ENCODE measurements at regions not wholly inside any gene's neighbourhood (a gene's known extent, or its start where the extent isn't known, plus 50 kb on each side); places are given as distances from the start of the nearest gene placed in this dataset.

GRCh38 chr15:95857124-95857757 is 473.3 kb upstream of the NR2F2 start:
- DNase-seq (ENCODE audit: low read depth in 2 of 2), result no peak

GRCh38 chr15:95857758-95858157 is 472.7 kb upstream of the NR2F2 start:
- DNase-seq (ENCODE audit: low read depth in 2 of 2), result no peak

GRCh38 chr15:95860406-95860805 is 470.1 kb upstream of the NR2F2 start:
- DNase-seq (ENCODE audit: low read depth in 2 of 2), result no peak

- no peak for DNase-seq (ENCODE audit: low read depth in 2 of 2)
These were observed 466.0 kb upstream of the NR2F2 start for GRCh38 chr15:95864467-95864886.

- no peak for DNase-seq (ENCODE audit: low read depth in 2 of 2)
These were observed 465.2 kb upstream of the NR2F2 start for GRCh38 chr15:95865330-95865739.

GRCh38 chr15:95866711-95867440 is 463.6 kb upstream of the NR2F2 start:
- DNase-seq (ENCODE audit: low read depth in 2 of 2), result no peak

GRCh38 chr15:95868450-95868849 is 462.1 kb upstream of the NR2F2 start:
- DNase-seq (ENCODE audit: low read depth in 2 of 2), result no peak

GRCh38 chr15:95868970-95869369 is 461.5 kb upstream of the NR2F2 start:
- DNase-seq (ENCODE audit: low read depth in 2 of 2), result no peak

- DNase-seq (ENCODE audit: low read depth in 2 of 2), result no peak
These were observed 460.6 kb upstream of the NR2F2 start for GRCh38 chr15:95869920-95870319.

- no peak for DNase-seq (ENCODE audit: low read depth in 2 of 2)
These were observed 458.1 kb upstream of the NR2F2 start for GRCh38 chr15:95872366-95872771.

GRCh38 chr15:95874637-95875036 is 455.9 kb upstream of the NR2F2 start:
- no peak for DNase-seq (ENCODE audit: low read depth in 2 of 2)

- DNase-seq (ENCODE audit: low read depth in 2 of 2), result no peak
These were observed 455.3 kb upstream of the NR2F2 start for GRCh38 chr15:95875121-95875643.

GRCh38 chr15:95880031-95880570 is 450.4 kb upstream of the NR2F2 start:
- DNase-seq (ENCODE audit: low read depth in 2 of 2), result no peak

- no peak for DNase-seq (ENCODE audit: low read depth in 2 of 2)
These were observed 449.9 kb upstream of the NR2F2 start for GRCh38 chr15:95880630-95881029.

GRCh38 chr15:95883064-95883463 is 447.4 kb upstream of the NR2F2 start:
- no peak for DNase-seq (ENCODE audit: low read depth in 2 of 2)

- DNase-seq (ENCODE audit: low read depth in 2 of 2), result no peak
These were observed 446.2 kb upstream of the NR2F2 start for GRCh38 chr15:95884276-95884675.

- DNase-seq (ENCODE audit: low read depth in 2 of 2), result no peak
These were observed 442.7 kb upstream of the NR2F2 start for GRCh38 chr15:95887666-95888390.

- no peak for DNase-seq (ENCODE audit: low read depth in 2 of 2)
These were observed 441.7 kb upstream of the NR2F2 start for GRCh38 chr15:95888762-95889161.

- DNase-seq (ENCODE audit: low read depth in 2 of 2), result no peak
These were observed 436.0 kb upstream of the NR2F2 start for GRCh38 chr15:95894407-95894956.

- no peak for DNase-seq (ENCODE audit: low read depth in 2 of 2)
These were observed 435.0 kb upstream of the NR2F2 start for GRCh38 chr15:95895508-95895907.

- DNase-seq (ENCODE audit: low read depth in 2 of 2), result no peak
These were observed 432.8 kb upstream of the NR2F2 start for GRCh38 chr15:95897651-95898050.

GRCh38 chr15:95898761-95899160 is 431.7 kb upstream of the NR2F2 start:
- DNase-seq (ENCODE audit: low read depth in 2 of 2), result no peak

Measured in activated CD4-positive, alpha-beta T cell treated with anti-CD3 and anti-CD28 coated beads for 24 hours (primary cell).